K562 (cell line): ENCODE measurements at regions not wholly inside any gene's neighbourhood (a gene's known extent, or its start where the extent isn't known, plus 50 kb on each side); places are given as distances from the start of the nearest gene placed in this dataset.

Experiments
- ATAC-seq: fragments of 200-7000 bp; cut with Tn5 transposase; 3 replicates; pipeline ENCODE4 v1.9.1; 2020; ENCODE audit warnings: moderate library complexity
- BruUV-seq: library from RNA; stranded (reverse); fragments of 400-500 nt; replicated peaks from 2 replicates; lab custom pipeline; 2021; lab: Mats Ljungman, UMichigan
- CTCF ChIA-PET: fragments of 300-600 bp; formaldehyde crosslinking; extraction: SDS; loops from one replicate; lab custom pipeline; 2021; ENCODE audit warnings: low intra/inter-chr PET ratio; lab: Yijun Ruan, JAX
- POLR2A ChIA-PET: fragments of 300-600, 350-650 bp; sonication (Branson Sonifier 250); formaldehyde crosslinking; extraction: SDS; loops from one replicate; lab custom pipeline; 2021; ENCODE audit warnings: antibody characterized with exemption, inconsistent platforms; lab: Yijun Ruan, JAX
- DNase-seq, 4 experiments: peaks; one replicate each; pipeline versions ENCODE4 v3.0.0 to v3.0.0-alpha.2; 2011 to 2018; ENCODE audit warnings: low spot score in 3 of 4, mixed read lengths in 3 of 4; ENCODE audit errors: extremely low read depth in 1 of 4
- FAIRE-seq: peaks from 2 replicates; lab custom pipeline; 2011; peaks lifted over from hg19 to GRCh38; lab: Jason Lieb, UNC
- H2AFZ ChIP-seq: 2 replicates; pipeline ENCODE4 v1.6.0; 2011; ENCODE audit warnings: low read depth, low read length, control low read depth, inconsistent platforms
- H3K27ac ChIP-seq: fragments of 200-600 bp; 3 replicates; pipeline ENCODE4 v1.8.0; 2011; ENCODE audit warnings: low read depth, mild to moderate bottlenecking, control low read depth, inconsistent platforms, low read length, moderate library complexity, mixed read lengths; ENCODE audit errors: extremely low read depth
- H3K27me3 ChIP-seq, 2 experiments: fragments of 300-600 bp in 1 of 2; 2 replicates in 1 of 2; 3 replicates in 1 of 2; pipeline versions ENCODE4 v1.6.0 to v1.8.0; 2011; ENCODE audit warnings: inconsistent platforms in 2 of 2, low read length in 2 of 2, mild to moderate bottlenecking in 1 of 2, mixed read lengths in 1 of 2, moderate library complexity in 1 of 2; ENCODE audit not compliant: control insufficient read depth in 2 of 2, insufficient read depth in 2 of 2
- H3K36me3 ChIP-seq: fragments of 300-600 bp; 3 replicates; pipeline ENCODE4 v1.8.0; 2011; ENCODE audit warnings: mild to moderate bottlenecking, low read length, inconsistent platforms; ENCODE audit not compliant: control insufficient read depth, insufficient read depth
- H3K4me1 ChIP-seq, 2 experiments: fragments of 200-600 bp in 1 of 2; replicated peaks in 1 of 2; 2 replicates in 1 of 2; 3 replicates in 1 of 2; pipeline versions ENCODE4 v1.5.1 to v1.8.0; 2011; ENCODE audit warnings: inconsistent platforms in 2 of 2, low read length in 2 of 2, mild to moderate bottlenecking in 1 of 2, mixed read lengths in 1 of 2, moderate library complexity in 1 of 2; ENCODE audit not compliant: control insufficient read depth in 2 of 2, insufficient read depth in 2 of 2
- H3K4me2 ChIP-seq: 2 replicates; pipeline ENCODE4 v1.6.1; 2011; ENCODE audit warnings: low read length, control low read depth, inconsistent platforms, mixed read lengths; ENCODE audit not compliant: insufficient read depth
- H3K4me3 ChIP-seq: fragments of 200-600 bp; sonication (generic), shearing (Covaris generic); 2 replicates; pipeline ENCODE4 v1.5.1; 2016; ENCODE audit warnings: control low read depth, inconsistent platforms
- H3K79me2 ChIP-seq: fragments of 200-600 bp; 3 replicates; pipeline ENCODE4 v1.8.0; 2011; ENCODE audit warnings: low read length, inconsistent platforms; ENCODE audit not compliant: control insufficient read depth, insufficient read depth
- H3K9ac ChIP-seq, 2 experiments: 2 replicates each; pipeline versions ENCODE4 v1.6.0 to v1.6.1; 2011; ENCODE audit warnings: low read depth in 2 of 2, low read length in 2 of 2, control low read depth in 1 of 2, inconsistent platforms in 1 of 2, mild to moderate bottlenecking in 1 of 2, mixed read lengths in 1 of 2; ENCODE audit not compliant: insufficient read depth in 1 of 2
- H3K9me1 ChIP-seq: one replicate; pipeline ENCODE4 v1.6.0; 2011; ENCODE audit warnings: inconsistent platforms, mild to moderate bottlenecking, low read length, moderate library complexity; ENCODE audit not compliant: control insufficient read depth, insufficient read depth
- H3K9me3 ChIP-seq: replicated peaks from 2 replicates; pipeline ENCODE4 v1.5.1; 2011; ENCODE audit warnings: low read depth, low read length, inconsistent platforms; ENCODE audit not compliant: control insufficient read depth, insufficient read depth
- H4K20me1 ChIP-seq: replicated peaks from 2 replicates; pipeline ENCODE4 v1.6.1; 2011; ENCODE audit warnings: low read length, inconsistent platforms, mixed read lengths; ENCODE audit not compliant: control insufficient read depth, insufficient read depth
- AFF4 ChIP-seq: sonication (generic); formaldehyde crosslinking; IDR thresholded peaks from 2 replicates; pipeline ENCODE4 v1.8.0; 2023; ENCODE audit warnings: mild to moderate bottlenecking, missing genetic modification reagents
- ARID1B ChIP-seq: fragments of 450-650 bp; IDR thresholded peaks from 2 replicates; pipeline ENCODE4 v1.6.1; 2016; ENCODE audit warnings: antibody characterized with exemption, mild to moderate bottlenecking, inconsistent platforms
- BDP1 ChIP-seq: IDR thresholded peaks from 3 replicates; pipeline ENCODE4 v1.6.1; 2011; ENCODE audit not compliant: insufficient read length, insufficient read depth
- CBX8 ChIP-seq: fragments of 200-600 bp; sonication (generic); IDR thresholded peaks from 2 replicates; pipeline ENCODE4 v1.6.1; 2012; ENCODE audit warnings: borderline replicate concordance, mixed run types, low read depth, mild to moderate bottlenecking, moderate library complexity, mixed read lengths, low read length, control low read depth, inconsistent platforms; ENCODE audit not compliant: poor library complexity, severe bottlenecking; ENCODE audit errors: extremely low read depth
- PYGO2 ChIP-seq: fragments of 450-650 bp; IDR thresholded peaks from 2 replicates; pipeline ENCODE4 v1.6.1; 2016; ENCODE audit warnings: mild to moderate bottlenecking, missing genetic modification characterization, moderate library complexity, missing compliant biosample characterization
- TSC22D4 ChIP-seq: fragments of 450-650 bp; IDR thresholded peaks from 2 replicates; pipeline ENCODE4 v1.6.1; 2016; ENCODE audit warnings: missing genetic modification characterization, missing biosample characterization, control low read depth
- XRCC3 ChIP-seq: fragments of 450-650 bp; IDR thresholded peaks from 2 replicates; pipeline ENCODE4 v1.6.1; 2017; ENCODE audit warnings: mild to moderate bottlenecking, moderate library complexity
- YY1 ChIP-seq, 3 experiments: IDR thresholded peaks; 2 replicates each; pipeline ENCODE4 v1.6.1; 2011; ENCODE audit warnings: low read length in 2 of 3, mild to moderate bottlenecking in 2 of 3, moderate library complexity in 2 of 3, borderline replicate concordance in 1 of 3, control low read depth in 1 of 3, low read depth in 1 of 3; ENCODE audit not compliant: insufficient read depth in 3 of 3, insufficient replicate concordance in 2 of 3, control insufficient read depth in 1 of 3, insufficient read length in 1 of 3; ENCODE audit errors: extremely low read depth in 1 of 3
- WGBS: fragments of 100-300 bp; shearing (Covaris generic); methylation state at CpG from one replicate; pipeline ENCODE4 v1.1.6; 2016; ENCODE audit warnings: low coverage, mixed read lengths; ENCODE audit not compliant: insufficient coverage; ENCODE audit errors: missing lambda C conversion rate; 5-methylcytosine and 5-hydroxymethylcytosine counted together
- in situ Hi-C: fragments of 300-500 bp; cut with MboI; formaldehyde crosslinking; loops from 4 replicates; pipeline ENCODE4 v1.15.0; 2018; ENCODE audit warnings: inconsistent platforms, mixed read lengths
- intact Hi-C: fragments of 100-400 bp; cut with micrococcal nuclease; formaldehyde crosslinking; loops from 2 replicates; pipeline ENCODE4 v1.14.2; 2022
- TF ChIP-seq, protein P1 (sequence below): fragments of 450-650 bp; formaldehyde crosslinking; conservative IDR thresholded peaks from 2 replicates; pipeline ENCODE4 v1.4.0; 2022; ENCODE audit warnings: mild to moderate bottlenecking, missing genetic modification characterization
- TF ChIP-seq, protein P2 (sequence below): IDR thresholded peaks from 2 replicates; pipeline ENCODE4 v1.6.1; 2014; ENCODE audit warnings: antibody characterized with exemption

GRCh38 chr4:127151941-127152340 is 480.8 kb upstream of the INTU start (continued):
- TF ChIP-seq AFF4 (CRISPR knock-in tag): no peak
- TF ChIP-seq, protein P1, sequence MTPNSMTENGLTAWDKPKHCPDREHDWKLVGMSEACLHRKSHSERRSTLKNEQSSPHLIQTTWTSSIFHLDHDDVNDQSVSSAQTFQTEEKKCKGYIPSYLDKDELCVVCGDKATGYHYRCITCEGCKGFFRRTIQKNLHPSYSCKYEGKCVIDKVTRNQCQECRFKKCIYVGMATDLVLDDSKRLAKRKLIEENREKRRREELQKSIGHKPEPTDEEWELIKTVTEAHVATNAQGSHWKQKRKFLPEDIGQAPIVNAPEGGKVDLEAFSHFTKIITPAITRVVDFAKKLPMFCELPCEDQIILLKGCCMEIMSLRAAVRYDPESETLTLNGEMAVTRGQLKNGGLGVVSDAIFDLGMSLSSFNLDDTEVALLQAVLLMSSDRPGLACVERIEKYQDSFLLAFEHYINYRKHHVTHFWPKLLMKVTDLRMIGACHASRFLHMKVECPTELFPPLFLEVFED (CRISPR knock-in tag): no peak
- no peak for TF ChIP-seq ARID1B

DNA sequence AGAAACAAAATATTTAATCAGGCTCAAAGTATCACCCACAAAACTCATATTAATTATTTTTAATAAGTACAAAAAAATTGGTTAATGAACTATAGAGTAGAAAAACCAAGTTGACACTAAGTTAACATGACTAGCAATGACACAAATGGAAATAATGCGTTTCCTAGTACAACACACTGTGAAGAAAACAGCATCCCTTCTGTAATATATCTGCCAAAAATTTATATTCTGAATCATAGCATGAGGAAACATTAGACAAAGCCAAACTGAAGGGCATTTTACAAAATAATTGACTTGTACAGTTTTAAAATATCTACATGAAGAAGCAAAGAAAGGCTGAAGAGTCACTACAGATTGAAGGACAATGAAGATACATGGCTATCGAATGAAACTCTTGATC is 477.6 kb upstream of the INTU start:
- intact Hi-C loops (no loop called here), in situ Hi-C loops (no loop called here)
- no peak for DNase-seq
- no peak for FAIRE-seq
- no peaks in the 10 kb centered on the region for H3K9me3 ChIP-seq
- ChIA-PET CTCF (no interaction called here), POLR2A (no interaction called here)
- H3K27ac ChIP-seq: no peak overlapping the region
- no peaks in the 10 kb centered on the region for H3K4me1 ChIP-seq
- H3K79me2 ChIP-seq: no peaks in the 10 kb centered on the region
- no TSS peak for BruUV-seq
- no peaks in the 10 kb centered on the region for H3K9me1 ChIP-seq
- TF ChIP-seq BDP1: no peak
- TF ChIP-seq YY1 (IDR thresholded peaks at IDR 0.05; ENCODE audit: borderline replicate concordance in 1 of 3, control insufficient read depth in 1 of 3, extremely low read depth in 1 of 3, insufficient read depth in 3 of 3, insufficient read length in 1 of 3, insufficient replicate concordance in 2 of 3, low read depth in 1 of 3, low read length in 2 of 3): no peak
- TF ChIP-seq TSC22D4 (tag): no peak
- TF ChIP-seq, protein P2, sequence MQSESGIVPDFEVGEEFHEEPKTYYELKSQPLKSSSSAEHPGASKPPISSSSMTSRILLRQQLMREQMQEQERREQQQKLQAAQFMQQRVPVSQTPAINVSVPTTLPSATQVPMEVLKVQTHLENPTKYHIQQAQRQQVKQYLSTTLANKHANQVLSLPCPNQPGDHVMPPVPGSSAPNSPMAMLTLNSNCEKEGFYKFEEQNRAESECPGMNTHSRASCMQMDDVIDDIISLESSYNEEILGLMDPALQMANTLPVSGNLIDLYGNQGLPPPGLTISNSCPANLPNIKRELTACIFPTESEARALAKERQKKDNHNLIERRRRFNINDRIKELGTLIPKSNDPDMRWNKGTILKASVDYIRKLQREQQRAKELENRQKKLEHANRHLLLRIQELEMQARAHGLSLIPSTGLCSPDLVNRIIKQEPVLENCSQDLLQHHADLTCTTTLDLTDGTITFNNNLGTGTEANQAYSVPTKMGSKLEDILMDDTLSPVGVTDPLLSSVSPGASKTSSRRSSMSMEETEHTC: no peak
- no peak for TF ChIP-seq XRCC3
- no peak for TF ChIP-seq CBX8
- no peak for TF ChIP-seq PYGO2
- no peak overlapping the region for H3K9ac ChIP-seq
- no peaks in the 10 kb centered on the region for H3K36me3 ChIP-seq
- no peak overlapping the region for H2AFZ ChIP-seq
- no peaks in the 10 kb centered on the region for H4K20me1 ChIP-seq
- no peak for ATAC-seq
- 4% methylated on average over 2 of the region's 2 CpGs for WGBS
- no peaks in the 10 kb centered on the region for H3K27me3 ChIP-seq
- H3K4me3 ChIP-seq: no peak overlapping the region
- H3K4me2 ChIP-seq: no peak overlapping the region
